GM03348 (cell line): ENCODE measurements at regions not wholly inside any gene's neighbourhood (a gene's known extent, or its start where the extent isn't known, plus 50 kb on each side); places are given as distances from the start of the nearest gene placed in this dataset.
A peak's percentile ranks its signal among the peaks of the same experiment; 100 is the strongest.
"Not testable (repeated sequence)": the region's sequence is repeated elsewhere in the genome, so short reads cannot be mapped to it uniquely, and the experiment has no call there.

Experiments
- DNase-seq: peaks from one replicate; pipeline ENCODE4 v3.0.0; 2012; ENCODE audit warnings: low spot score

DNA sequence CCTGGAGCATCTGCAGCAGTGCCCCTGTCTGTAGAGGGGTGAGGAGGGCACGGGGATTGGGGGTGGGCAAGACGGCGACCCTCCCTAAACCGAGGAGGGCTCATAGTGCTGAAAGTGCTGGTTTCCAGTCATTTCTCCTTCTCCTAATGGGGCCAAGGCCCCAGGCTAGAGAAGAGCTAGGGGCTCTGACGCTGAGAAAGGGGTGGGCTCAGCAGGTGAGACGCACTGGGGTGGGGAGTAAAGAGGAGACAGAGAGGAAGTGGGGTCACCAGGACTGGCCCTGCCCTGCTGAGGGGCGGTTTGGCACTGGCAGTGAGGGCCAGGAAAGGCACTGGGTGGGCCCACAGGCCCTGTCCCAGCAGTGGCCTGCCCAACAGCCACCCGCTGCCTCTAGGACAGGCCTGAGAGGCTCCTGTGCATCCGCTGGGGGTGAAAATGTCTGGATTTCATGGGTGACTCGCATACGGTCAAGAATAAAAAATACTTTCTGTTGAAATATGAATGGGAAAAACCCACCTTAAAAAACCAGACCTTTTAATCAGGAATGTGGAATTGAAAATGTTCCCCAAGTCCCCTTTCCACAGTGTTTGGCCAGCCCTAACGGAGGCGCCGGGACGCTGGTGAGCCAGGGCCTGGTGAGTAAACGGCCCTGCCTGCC, 122.4 kb upstream of the SMURF2 start:
- DNase-seq = no peak

DNA sequence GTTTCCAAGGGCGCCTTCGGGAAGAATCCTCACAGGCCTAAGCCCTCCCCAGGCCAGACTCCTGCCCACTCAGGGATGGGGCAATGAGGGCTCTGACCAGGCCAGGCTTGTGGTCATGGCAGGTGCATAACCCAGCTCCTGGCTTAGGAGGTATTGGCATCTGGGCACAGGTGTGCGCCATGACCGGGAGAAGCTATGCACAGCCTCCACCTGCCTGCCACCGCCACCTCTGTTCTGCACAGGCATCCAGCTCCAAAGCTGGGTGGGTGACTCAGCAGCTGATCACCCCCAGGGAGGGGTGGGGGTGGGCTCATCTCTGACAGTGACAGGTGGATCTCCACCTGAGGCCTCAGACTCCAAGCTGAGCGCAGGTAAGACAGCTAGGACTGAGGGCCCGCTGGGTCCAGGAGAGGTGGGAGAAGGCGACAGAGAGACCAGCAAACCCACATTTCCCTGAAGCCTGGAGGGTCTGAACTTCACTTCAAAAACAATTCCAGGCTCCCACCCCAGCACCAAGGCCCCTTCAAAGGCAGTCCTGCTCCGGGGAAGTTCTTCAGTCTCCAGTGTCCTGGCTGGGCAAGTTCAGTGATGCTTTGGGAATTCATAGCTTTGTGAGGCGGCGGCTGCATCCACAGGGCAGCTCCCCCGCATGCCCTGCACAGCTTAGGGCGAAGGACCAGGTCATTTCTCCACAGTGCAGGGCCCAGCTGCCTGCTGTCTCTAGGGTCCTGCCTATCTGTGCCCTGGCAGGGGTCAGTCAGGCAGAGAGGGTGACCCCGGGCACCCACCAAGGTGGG, 121.6 kb upstream of the SMURF2 start:
- DNase-seq = no peak

DNA sequence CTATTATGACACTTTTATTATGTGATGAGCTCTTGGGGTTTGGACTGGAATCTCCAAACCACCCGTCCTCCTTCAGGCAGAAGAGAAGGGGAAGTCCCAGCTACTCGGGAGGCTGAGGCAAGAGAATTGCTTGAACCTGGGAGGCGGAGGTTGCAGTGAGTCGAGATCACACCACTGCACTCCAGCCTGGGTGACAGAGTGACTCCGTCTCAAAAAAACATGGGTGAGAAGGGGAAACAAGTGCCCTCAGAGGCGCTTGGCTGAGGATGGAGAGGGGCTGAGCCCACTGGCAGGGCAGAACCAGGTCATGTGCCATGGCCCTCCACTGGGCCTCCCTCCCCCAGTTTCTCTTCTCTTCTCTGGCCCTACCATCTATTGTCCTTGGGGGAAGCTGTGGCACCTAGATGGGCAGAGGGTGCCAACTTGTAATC, 120.9 kb upstream of the SMURF2 start:
- DNase-seq = no peak

DNA sequence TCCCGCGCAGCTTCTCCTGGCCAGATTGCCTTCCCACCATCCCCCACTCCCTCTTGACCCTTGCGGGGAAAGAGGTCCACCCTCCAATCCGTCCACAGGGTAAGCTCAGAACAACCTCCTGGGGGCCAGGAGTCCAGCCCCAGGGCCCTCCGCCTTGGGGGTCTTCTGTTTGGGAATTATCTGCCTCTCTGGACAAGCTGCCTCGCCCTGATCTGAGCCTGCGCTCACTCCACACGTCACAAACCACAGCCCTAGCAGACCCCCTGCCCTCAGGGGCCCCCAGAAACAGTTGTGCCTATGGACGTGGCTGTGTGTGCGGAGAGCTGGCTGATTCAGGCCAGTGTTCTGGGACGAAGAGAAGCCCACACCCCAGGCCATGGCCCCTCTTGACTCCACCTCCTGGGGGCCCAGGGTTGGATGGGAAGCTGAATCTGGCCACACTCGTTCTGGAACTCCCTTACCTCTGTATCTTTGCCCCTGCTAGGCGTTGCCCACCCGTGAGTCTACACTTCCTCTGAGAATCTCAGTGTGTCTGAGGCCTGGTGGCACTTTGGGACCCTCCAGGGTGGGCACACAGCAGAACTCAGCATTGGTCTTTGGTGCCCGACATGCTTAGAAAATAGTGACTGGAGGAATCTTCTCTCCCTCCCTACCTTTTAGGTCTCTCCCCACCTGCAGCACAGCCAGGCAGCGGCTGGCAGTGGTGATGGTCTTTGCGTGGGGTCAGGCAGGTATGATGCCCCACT, 119.9 kb upstream of the SMURF2 start:
- no peak for DNase-seq

DNA sequence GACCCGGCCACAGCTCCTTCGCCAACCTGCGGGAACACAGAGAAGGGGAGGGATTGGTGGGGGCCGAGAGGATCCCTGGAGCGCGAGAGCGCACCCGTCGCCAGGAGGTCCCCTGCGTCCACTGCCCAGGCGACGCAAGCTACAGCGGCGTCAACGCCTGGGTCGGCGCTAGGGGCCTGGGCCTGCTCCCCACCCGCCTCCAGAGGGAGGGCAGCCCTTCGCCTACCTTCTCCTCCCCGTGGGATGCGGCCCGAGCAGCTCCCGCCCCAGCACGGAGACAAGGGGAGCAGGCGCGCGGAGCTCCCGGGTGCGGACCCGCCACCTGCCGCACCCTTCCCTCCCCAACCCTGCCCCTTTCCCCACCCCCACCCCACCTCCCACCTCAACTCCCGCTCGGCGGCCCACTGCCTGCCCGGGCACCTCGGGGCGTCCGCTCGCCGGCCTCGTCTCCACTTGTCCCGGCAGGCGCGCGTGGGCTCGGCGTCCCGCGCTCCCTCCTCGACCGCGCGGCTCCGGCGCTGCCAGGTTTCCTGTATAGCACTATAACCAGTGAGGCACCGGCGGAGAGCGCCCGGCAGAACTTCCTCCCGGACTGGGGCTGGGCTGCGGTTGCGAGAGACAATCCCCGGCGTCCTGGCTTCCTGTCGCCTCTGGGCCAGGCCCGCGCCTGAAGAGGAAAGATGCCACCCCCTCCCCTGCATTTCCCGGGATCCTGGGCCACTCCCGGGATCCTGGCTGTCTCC, 119.1 kb upstream of the SMURF2 start:
- DNase-seq = peak; percentile 48

DNA sequence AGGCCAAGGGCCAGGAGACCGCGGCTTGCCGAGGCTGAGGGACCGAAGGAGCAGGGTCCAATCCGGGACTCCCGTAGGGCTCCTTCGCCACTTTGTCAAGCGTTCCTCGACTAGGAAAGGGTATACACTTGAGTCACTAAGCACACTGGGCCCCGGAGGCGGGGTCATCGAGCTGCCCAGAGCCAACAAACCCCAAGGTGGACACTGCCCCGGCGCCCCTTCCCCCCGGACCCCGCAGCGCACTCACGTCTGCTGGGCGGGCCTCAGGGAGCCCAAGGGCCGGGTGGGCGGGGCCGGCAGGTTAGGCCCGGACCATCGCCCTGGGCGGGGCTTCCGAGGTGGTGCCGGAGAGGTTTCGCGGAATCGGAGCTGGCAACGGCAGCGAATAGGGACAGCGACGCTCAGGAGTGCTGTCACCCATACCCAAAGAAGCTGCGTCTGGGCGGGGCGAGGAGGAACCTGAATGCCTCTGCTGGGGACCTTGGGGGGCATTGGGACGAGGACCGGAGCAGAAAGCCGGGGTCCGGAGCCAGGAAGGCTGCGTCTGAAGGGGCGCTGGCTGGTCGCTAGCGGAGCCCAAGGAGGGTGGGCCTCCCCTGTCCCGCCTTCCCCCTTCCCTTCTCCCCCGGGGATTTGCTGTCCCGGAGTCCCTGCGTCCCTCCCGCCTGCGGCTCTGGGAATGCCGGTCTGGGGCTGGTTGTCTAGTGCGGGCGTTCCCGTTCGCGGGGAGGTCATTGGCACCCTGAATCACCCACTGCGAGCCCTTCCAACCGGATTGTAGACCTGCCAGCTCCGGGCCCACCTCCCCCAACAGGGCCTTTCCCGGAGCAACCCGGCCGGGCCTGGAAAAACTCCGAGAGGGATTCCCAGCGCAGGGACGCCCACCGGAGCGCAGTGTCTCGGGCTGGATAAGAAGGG, 118.2 kb upstream of the SMURF2 start:
- DNase-seq = peak; percentile 30

DNA sequence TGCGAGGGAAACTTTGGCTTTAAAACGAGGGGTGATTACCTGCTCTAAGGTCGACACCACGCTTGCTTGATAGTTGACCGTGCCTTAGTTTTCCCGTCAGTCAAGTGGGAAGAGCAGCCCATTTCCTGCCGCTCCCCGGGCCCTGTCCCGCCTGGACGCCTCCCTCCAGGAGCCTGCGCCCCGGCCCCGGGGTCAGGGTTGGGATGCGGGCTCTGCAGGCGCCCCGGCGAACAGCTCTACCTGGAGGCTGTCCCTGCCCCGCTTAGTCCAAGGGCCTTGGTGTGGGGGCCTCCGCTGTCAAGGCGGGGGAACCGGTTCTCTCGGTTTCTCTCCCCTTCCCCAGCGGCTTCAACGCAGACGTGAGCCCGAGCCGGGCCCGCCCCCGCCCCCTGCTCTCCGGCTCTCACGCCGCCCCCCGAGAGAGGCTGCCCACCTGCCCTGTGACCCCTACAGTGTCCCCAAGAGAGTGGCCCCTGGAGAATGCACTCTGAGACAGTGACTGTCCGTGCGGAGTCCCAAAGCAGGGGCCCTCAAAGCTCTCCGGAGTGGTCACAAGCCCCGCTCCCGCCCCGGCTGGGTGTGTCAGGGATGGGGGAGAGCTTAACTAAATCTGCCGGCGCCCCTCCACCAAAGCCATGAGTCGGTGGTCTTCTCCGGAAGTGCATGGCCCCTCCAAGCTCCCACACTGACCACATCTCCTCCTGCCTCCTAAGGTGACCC, 117.4 kb upstream of the SMURF2 start:
- DNase-seq = no peak

DNA sequence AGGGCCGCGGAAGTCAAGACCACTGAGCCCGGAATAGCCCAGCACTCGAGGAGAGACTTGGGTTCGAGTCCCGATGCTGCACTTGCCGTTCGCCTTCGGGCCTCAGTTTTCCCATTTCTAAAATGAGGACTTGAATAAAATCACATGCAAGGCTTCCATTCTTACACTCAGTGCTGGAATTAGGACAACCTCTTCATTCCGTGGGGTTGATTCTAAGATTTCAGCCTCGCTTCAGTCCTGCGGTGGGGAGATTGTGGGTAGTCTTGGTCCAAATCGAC, 116.9 kb upstream of the SMURF2 start:
- not testable (repeated sequence) for DNase-seq

DNA sequence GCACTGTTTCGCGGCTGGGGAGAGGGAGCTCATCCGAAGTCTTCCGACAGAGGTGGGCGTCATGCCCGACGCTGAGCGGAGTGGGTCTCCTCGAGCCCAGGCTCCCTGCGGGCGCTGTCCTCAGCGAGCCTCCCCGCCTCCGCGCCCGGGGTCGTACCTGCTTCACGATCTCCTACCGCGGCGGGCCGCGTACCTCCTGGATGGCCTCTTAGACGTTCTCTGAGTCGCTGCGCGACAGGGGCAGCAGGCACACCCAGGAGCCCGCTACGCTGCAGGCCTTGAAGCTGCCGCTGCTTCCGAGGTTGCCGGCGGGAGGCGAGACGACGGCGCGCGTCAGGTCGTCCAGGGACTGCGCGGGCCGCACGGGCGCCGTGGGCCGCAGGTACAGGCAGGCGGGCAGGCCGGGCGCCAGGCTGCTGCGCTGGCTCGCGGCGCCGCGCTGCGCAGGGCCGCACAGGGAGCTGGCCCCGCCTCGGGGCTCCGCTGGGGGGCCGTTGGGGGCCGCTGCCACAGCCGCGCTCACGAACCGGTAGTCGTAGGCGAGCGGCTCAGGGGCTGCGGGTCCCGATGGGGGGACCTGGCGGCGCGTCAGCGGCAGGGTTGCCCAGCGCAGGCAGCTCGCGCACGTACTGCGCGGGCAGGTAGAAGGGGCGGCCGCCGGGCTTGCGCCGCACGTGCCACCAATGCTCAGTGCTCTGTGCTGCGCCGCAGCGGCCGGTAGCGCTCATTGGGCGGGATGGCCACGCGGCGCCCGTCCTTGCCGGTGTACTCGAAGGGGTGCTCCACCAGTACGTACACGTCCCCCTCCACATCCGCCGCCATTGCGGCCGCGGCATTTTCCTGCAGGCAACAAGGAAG, 116.4 kb upstream of the SMURF2 start:
- no peak for DNase-seq

DNA sequence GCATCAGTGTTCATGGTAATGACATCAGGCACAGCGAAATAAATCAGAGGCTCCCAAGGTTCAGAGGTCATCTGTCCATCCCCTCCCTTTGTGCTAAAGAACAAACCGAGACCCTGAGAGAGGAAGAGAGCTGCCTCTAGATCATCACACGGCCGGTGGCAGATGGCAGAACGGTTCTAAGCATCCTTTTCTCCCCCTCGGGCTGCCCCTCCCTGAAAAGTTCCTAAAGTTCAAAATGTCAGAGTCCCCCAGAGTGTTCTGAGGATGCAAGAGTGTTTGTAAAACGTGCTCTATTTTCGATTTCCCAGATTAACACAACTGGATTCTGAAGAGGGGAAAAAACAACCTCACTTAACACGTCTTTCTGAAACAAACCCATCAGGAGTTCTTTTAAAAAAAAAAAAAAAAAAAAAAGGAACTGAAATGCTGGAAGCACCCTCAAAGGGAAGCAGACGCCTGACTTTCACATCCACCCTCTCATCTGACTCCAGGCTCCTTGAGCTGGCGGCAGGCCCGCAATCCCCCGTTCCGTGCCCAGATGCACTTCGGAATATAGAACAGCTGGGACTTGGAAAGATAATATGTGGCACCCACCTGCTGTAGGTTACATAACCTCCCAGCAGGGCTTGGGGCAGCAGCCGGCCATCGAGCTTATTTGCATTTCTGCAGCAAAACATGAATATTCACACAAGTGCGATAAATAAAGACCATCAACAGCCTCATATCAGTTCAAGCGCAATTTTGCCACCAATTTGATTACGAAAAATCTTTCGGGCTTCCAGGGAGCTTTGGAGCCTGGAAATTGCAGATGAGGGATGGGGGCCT, 115.5 kb upstream of the SMURF2 start:
- DNase-seq = no peak

DNA sequence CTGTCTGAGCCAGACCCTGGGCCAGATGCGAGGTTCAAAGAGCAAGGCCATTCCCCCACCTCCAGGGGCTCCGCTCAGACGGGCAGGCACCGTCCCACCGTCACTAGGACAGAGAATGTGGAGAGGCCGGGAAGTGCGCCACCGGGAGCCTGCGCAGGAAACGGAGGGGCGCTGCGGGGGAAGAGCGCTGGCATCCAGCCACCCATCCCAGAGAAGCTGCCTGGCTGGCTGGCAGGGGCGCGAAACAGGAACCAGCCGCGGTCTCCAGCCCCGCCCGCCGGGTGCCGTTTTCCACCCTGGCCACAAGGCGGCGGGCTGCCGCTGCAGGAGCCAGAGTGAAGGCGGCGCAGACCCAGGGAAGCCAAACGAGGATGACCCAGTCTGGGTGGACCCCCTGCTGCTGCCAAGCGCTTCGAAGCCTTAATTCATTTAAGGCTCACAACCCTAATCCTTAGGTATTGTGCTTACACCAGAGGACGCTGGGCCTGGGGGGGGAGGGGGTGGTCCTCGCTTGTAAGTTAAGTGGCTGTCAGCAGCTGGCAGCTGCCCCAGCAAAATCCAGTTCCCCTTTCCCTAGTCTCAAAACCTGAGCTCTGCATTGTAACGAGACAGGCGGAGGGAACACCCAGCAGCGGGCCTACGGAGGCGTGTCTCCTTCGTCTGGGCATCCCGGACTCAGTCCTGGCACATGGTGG, 114.8 kb upstream of the SMURF2 start:
- DNase-seq = peak; percentile 88

DNA sequence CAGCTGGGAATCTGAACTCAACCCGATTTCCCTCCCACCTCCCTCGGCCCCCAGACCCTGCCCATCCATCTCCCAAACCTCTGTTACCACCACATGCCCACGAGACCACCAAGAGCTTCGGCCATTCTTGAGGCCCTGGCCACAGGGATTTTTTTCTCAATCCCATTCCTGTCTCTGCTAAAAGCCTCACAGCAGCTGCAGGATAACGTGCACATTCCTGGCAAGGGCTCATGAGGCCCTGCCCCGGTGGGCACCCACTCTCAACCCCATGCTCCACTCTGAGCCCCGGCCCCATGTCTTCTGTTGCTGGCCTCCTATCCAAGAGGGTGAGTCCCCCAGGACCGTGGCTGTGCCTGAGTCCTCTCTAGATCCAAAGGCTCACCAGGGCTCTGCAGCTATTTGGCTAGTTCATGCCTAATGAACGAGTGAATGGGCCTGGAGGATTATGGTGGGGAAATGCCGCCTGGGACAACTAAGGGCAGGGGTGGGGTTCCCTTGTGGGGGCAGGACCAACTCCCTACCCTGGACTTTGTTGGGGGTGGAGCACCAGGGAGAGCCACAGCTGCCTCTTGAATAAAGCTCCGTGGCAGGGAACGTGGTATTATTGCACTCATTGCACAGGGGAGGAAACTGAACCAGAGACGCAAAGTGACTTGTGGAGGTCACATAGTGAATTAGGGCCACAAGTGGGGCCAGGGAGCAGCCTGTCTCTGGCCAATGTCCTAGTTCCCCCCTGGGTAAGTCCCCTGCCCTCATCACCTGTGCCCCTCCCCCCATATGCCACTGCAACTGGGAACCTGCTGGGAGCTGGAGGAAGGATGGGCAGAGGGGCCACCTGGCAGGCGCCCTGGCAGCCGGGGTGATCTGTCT, 113.8 kb upstream of the SMURF2 start:
- DNase-seq = no peak

DNA sequence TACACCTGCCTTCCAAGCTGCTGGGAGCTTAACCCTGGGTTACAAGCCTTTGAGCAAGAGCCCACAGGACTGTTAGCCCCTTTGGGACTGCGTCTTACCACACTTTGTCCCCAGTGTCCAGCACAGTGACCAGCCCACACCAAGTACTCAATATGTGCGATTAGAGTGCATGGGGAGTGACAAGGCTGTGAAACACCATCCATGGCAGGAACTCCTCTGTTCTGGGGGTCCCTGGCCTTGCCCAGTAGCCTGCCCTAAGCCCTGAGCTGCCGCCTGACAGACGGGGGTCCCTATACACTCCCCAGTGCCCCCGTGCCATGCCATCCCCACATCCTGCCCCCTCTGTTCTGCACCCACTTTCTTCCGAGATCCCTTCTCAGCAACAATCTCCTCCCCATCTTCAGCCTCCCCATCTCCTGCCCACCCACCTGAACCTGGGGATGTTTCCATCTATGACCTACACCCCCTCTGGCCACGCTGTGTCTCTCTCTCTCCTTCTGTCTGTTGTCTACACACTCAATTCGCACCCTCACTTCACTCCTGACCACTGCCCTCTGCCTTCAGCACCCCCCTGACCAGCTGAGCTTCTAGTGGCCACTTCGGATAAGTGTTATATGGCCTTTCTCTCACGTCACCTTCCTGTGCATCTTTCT, 112.9 kb upstream of the SMURF2 start:
- no peak for DNase-seq

DNA sequence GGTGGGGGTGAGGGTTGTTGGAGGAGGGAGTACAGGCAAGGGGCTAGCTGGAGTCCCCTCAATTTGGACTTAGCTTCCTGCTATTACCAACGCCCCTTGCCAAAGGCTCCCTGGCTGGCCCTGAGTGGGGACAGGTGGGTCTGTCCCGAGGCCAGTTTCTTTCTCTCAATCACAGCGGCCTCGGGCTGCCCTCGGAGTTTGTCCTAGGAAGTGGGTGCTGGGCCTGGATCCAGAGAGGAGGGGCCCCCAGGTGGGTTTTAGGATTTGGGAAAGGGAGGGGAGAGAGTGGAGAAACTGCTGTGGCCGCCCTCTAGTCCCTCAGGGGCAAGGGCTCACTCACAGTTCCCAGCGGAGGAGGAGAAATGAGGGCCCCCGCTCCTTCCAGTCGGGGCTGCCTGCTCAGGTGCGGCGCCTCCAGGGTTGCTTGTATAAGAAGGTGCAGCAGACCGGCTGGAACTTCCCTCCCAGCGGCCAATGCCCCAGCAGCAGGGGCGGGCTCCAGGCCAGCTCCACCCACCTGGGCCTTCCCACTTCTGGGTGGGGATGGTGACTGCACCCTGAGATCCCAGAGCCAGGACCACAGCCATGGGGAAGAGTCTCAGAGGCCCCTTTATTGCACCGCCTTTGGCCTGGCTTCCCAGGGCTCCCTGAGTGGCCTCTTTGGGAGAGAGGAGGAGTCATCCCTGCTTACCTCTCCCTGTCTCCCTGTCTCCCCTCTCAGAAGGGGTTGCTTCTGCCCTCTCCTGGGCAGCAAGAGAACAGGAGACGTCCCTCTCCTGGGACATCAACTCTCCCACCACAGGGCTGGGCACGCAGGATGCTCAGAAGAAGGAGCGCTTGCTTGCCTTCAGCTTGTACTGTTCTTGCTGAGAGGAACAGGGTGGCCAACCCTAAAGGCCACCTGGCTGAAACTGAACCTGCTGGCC, 112.0 kb upstream of the SMURF2 start:
- DNase-seq = peak; percentile 55

DNA sequence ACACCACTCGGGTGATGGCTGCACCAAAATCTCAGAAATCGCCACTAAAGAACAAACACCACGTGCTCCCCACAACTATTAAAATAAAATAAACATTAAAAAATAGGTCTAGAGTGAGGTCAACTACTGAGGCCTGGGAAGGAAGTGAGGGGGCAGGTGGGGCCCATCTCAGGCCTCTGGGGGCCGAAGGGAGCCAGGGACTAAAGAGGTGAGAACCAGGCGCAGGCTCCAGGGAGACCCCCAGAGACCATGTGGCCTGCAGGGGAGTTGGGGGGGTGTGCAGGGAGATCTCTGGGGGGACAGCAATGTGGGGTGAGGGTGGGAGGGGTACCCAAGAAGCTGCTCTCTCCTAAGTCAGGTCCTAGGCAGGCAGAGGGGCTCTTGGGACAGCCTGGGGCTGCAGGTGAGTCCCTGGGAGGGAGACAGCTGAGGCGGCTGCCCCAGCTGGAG, 111.3 kb upstream of the SMURF2 start:
- no peak for DNase-seq
